ENCODE measurements at regions not wholly inside any gene's neighbourhood (a gene's known extent, or its start where the extent isn't known, plus 50 kb on each side); places are given as distances from the start of the nearest gene placed in this dataset.
A peak's percentile ranks its signal among the peaks of the same experiment; 100 is the strongest.
"Not testable (repeated sequence)": the region's sequence is repeated elsewhere in the genome, so short reads cannot be mapped to it uniquely, and the experiment has no call there.

GRCh38 chr9:30482499-30482898 is 1901.9 kb upstream of the ACO1 start:
- DNase-seq: no peak

GRCh38 chr9:30484690-30485089 is 1899.8 kb upstream of the ACO1 start:
- DNase-seq: no peak

DNA sequence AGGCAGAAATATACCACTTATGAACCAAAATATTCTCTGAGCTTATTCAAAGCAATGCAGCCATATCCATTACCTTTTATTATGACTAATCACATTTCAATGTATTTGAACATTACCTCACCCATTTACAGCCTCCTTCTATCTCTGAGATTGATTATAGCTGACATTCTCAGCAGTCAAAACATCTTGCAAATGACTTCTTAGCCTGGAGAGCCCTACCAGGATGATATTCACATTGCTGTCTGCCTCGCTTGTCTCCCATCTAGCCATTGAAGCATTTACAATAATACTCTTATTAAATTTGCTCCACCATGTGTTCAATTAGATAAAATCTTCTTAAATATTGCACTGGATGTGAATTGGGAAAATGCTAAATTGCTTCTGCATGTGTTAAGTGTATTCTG is 1879.9 kb upstream of the ACO1 start:
- DNase-seq: no peak

GRCh38 chr9:30505311-30505710 is 1879.1 kb upstream of the ACO1 start:
- no peak for DNase-seq

DNA sequence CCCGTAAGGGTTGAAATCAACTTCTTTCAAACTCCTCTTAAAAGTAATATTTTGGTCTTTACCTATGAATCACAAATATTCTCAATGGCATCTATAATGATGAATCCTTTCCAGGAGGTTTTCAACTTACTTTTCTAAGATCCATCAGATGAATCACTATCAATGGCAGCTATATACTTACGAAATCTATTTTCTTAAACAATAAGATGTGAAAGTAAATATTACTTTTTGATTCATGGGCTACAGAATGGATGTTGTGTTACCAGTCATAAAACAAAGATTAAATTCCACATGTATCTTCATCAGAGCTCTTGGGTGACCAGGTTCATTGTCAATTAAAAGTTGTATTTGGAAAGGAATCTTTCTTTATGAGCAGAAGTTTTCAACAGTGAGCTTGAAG is 1877.7 kb upstream of the ACO1 start:
- DNase-seq: no peak

DNA sequence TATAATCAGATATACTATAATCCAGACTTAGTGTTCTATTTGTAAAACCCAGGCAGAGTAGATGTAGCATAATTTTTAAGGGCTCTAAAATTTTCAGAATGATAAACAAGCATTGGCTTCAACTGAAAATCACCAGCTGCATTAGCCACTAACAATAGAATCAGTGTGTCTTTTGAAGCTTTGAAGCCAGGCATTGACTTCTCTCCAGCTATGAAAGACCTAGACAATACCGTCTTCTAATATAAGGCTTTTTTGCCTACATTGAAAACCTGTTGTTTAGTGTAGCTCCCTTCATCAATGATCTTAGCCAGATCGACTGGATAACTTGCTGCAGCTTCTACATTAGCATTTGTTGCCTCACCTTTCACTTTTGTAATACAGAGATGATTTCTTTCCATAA is 1877.3 kb upstream of the ACO1 start:
- no peak for DNase-seq

GRCh38 chr9:30511666-30512065 is 1872.8 kb upstream of the ACO1 start:
- DNase-seq: no peak

GRCh38 chr9:30519166-30519565 is 1865.3 kb upstream of the ACO1 start:
- DNase-seq: no peak

DNA sequence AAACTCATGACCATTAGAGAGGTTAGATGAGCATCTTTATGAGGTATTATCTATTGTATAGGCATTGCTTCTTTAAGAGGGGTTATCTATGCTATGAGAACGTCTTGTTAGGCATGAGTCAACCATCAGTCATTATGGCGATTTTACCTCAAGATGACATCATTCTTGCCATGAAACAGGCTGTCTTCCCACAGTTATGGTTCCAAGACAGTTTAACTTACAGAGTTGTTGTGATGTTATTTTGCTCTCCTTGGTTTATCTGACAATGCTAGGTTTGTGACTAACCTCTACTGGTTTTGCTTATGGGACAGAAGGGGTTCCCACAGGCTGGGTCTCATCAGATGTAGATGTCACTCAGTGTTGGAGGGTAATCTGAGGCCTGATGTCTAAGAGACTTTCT is 1864.7 kb upstream of the ACO1 start:
- DNase-seq: no peak

- no peak for DNase-seq
Observed at GRCh38 chr9:30522061-30522460, 1862.4 kb upstream of the ACO1 start.

DNA sequence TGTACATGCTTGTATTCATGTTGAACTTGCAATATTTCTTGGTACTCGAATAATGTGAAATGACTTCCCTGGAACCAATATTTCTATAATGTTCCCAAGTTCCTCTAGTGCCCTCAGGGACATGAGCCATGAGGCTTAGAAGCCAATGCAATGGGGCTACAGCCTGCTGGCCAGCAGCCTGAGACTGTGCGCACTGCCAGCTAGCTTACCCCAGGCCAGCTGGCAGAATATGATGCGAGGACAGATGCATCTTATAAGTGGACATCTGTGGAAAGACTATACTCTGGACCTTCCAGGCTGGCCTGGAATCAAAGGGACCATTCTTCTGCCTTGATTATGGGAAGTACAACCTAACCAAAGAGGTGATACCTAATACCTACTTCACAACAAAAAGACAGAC is 1862.0 kb upstream of the ACO1 start:
- no peak for DNase-seq

DNA sequence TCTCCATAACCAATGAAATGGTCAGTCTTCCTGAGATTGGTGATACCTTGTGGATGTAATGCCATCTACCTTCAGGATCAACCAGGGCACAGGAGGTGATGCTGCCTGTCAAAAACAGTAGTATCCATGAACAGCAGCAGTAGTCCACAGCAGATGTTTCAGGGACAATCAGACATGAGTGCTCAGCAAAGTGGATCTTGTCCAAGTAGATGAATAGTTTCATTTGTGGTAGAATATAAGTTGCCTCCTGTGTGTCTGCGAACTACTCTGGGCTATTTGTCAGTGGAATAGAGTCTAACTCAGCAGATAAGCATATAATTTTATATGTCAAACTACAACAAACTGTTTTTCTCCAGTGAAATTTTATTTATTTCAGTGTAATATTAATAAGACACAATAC is 1860.1 kb upstream of the ACO1 start:
- DNase-seq: no peak

DNA sequence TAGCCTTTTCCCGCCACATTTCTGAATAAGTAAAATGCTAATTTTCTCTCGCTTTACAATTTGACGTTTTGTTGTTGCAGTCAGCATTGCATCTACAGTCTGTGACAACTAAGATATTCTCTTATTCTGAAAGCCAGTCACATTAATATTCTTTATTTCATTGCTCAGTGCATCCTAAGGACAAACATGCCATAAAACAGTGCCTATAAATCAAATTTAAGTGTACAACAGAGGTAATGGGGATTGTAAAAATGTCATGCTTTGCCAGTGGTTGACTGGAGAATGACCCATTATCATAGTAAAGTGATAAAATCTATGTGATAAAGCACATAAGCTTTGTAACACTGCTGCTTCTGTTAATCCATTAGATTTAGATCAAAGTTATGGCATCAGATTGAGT is 1850.0 kb upstream of the ACO1 start:
- peak in 1 of 3 experiments; percentile 56 for DNase-seq

- peak in 1 of 3 experiments; percentile 30 for DNase-seq
Observed at GRCh38 chr9:30534896-30535295, 1849.5 kb upstream of the ACO1 start.

DNA sequence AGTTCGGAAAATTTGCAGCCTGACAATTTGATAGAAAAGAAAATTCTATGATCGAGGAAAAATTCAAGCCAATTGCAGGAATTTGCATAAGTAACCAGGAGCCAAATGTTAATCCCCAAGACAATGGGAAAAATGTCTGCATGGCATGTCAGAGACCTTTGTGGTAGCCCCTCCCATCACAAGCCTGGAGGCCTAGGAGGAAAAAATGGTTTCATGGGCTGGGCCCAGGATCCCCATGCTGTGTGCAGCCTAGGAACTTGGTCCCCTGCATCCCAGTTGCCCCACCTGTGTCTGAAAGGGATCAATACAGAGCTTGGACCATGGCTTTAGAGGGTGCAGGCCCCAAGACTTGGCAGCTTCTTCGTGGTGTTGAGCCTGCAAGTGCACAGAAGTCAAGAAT is 1847.9 kb upstream of the ACO1 start:
- no peak for DNase-seq

- DNase-seq: not testable (repeated sequence)
Observed at GRCh38 chr9:30539696-30540095, 1844.7 kb upstream of the ACO1 start.

DNA sequence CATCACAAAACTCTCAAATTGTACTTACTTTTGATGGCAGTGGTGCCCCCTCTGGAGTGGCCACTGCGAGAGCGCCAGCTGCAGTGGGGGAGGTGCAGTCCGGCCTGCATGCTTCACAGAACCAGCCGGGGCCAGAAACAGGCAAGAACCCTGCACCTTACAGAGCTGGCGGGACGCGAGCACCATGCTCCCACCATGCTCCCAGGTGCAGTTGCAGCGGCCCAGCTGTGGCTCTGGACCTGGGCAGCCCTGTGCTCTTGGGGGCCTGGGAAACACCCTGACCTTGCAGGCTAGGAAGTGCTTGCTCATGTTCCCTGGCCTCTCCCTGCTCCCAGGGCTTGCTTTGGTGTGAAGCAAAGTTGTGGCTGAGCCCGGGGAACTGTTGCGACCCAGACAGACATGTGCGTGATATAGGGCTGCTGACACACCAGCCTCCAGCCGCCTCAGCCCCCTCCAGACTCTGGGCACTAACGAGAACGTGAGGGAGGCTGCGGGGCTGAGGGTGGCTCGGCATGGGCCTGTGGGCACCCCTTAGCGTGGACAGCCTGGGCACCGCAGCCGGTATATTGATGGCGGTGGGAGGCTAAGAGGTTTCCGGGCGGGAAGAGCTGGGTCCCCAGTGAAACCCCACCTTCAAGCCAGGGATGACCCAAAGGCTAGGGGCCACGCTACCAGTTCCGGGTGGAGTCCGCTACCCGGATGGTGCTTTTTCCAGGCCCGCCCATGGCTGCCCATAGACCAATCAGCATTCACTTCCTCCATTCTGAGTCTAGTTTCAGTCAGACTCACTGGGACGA is 1809.9 kb upstream of the ACO1 start:
- no peak for DNase-seq

DNA sequence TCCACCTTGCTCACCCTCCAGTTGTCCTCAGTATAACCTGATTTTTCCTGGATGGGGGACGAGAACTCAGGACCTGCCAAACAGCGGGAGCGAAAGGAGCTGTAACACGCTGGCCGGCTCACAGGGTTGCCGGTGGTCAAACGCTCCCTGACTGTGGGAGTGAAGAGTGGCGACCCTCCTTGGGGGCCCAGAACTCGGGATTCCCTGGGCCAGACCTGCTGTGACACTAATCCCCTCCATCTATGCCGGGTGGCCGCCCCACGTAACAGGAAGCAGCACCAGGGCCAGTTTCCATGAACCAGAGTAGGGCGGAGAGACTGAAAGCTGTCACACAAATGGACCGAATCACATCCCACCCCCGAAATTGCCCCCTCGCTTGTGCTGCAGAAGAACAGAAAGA is 1809.2 kb upstream of the ACO1 start:
- no peak for DNase-seq

GRCh38 chr9:30575691-30576090 is 1808.8 kb upstream of the ACO1 start:
- no peak for DNase-seq

GRCh38 chr9:30579810-30580209 is 1804.6 kb upstream of the ACO1 start:
- no peak for DNase-seq

DNA sequence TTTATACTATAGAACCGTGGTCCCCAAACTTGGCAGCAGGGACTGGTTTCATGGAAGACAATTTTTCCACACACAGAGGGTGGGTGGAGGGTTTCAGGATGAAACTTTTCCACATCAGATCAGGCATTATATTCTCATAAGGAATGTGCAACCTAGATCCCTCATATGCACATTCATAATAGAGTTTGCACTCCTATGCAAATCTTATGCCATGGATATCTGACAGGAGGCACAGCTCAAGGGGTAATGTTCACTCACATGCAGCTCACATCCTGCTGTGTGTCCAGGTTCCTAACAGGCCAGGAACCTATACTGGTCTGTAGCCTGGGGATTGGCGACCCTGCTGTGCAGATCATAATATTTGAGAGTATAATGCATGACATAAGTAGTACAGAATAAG is 1802.2 kb upstream of the ACO1 start:
- DNase-seq: no peak

GRCh38 chr9:30584559-30584958 is 1799.9 kb upstream of the ACO1 start:
- no peak for DNase-seq

DNA sequence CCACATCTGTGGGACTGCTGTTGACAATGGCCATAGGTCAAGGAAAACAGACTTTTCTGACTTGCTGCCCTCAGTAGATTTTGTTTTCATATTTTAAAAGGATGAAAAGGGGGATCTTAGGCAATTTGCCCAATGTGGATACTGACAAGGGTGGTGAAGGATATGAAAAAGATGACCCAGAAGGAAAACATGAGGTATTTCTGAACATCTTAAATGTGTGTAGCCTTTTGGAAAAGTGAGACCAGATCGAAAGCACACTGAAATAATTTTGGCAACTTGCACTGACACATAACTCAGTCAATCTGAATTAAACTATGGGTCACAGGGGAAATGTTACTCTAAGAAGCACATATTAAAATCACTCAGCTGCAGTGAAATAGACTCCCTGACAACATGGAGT is 1793.0 kb upstream of the ACO1 start:
- peak in 1 of 3 experiments; percentile 6 for DNase-seq

DNA sequence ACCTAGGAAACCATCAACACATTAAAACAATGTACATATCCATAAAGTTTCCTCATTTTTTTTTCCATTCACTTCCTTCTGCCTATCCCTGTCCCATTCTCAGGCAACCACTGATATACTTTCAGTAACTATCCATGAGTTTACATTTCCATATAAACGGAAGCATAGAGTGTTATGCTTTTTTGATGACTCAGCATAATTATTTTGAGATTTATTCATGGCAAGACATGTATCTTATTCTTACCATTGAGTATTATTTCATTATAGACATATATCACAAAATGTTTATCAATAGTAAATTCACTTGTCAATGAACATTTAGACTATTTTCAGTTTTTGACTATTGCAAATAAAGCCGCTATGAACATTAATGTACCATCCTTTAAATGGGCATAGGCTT is 1786.8 kb upstream of the ACO1 start:
- no peak for DNase-seq

DNA sequence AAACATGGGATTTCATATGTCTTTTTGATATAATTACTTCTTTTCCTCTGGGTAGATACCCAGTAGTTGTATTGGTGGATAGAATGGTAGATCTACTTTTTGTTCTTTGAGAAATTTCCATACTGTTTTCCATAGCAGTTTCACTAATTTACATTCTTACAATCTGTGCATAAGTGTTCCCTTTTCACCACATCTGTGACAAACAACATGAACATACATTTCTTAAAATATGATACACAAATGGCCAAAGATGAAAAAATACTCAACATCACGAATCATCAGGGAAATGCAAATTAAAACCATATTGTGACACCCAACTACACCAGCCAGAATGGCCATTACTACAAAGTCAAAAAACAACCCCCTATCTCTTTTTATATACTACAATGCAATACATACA is 1778.5 kb upstream of the ACO1 start:
- no peak for DNase-seq
